ENCODE measurements at regions not wholly inside any gene's neighbourhood (a gene's known extent, or its start where the extent isn't known, plus 50 kb on each side); places are given as distances from the start of the nearest gene placed in this dataset.

DNA sequence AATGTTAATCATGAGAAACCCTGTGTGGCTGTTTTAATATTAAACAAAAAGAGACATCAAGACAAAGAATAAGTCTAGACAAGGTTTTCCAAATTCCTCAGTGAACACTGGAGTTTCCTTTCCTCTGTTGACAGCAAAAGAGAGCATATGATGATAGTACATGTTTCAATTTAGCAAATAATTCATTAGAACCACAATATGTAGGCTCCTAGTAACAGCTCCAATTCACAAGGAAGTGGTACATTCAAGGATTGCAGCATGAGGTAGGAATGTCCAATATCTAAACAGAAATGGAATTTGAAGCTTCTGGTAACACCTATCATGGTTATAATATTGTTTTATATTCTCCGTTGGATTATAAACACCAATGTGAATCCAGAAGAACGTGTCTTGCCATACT is 203.8 kb upstream of the TECRL start:
- TF ChIP-seq, protein P1, sequence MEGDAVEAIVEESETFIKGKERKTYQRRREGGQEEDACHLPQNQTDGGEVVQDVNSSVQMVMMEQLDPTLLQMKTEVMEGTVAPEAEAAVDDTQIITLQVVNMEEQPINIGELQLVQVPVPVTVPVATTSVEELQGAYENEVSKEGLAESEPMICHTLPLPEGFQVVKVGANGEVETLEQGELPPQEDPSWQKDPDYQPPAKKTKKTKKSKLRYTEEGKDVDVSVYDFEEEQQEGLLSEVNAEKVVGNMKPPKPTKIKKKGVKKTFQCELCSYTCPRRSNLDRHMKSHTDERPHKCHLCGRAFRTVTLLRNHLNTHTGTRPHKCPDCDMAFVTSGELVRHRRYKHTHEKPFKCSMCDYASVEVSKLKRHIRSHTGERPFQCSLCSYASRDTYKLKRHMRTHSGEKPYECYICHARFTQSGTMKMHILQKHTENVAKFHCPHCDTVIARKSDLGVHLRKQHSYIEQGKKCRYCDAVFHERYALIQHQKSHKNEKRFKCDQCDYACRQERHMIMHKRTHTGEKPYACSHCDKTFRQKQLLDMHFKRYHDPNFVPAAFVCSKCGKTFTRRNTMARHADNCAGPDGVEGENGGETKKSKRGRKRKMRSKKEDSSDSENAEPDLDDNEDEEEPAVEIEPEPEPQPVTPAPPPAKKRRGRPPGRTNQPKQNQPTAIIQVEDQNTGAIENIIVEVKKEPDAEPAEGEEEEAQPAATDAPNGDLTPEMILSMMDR (IDR thresholded peaks at IDR 0.05; ENCODE audit: low read depth, low read length, missing control alignments): no peak

DNA sequence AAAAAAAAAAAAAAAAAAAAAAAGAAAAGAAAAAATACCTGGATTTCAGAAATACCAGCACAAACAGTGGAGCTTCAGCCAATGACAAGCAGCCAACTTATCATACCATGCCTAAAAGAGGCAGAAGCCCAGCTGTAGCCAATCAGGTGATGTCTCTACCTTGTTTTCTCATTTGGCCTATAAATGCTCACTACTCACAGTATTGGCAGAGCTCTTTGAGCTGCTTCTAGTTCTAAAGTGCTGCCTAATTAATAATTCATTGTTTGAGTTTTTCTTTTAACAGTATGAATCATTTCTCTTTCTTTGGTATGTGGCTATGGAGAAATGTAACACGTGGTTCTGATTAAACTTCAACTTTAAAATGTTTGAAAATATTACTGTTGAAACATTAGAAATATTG is 188.8 kb upstream of the TECRL start:
- TF ChIP-seq, protein P1 (IDR thresholded peaks at IDR 0.05; ENCODE audit: low read depth, low read length, missing control alignments): no peak
- DNase-seq (ENCODE audit: extremely low read depth, low read depth): no peak
- no peak overlapping the region for H3K4me3 ChIP-seq (replicated peaks; ENCODE audit: low read depth, low read length)

More for the DNA sequence above, 203.8 kb upstream of the TECRL start:
- H3K4me3 ChIP-seq (replicated peaks; ENCODE audit: low read depth, low read length): no peak overlapping the region
- no peak for DNase-seq (ENCODE audit: extremely low read depth, low read depth)

DNA sequence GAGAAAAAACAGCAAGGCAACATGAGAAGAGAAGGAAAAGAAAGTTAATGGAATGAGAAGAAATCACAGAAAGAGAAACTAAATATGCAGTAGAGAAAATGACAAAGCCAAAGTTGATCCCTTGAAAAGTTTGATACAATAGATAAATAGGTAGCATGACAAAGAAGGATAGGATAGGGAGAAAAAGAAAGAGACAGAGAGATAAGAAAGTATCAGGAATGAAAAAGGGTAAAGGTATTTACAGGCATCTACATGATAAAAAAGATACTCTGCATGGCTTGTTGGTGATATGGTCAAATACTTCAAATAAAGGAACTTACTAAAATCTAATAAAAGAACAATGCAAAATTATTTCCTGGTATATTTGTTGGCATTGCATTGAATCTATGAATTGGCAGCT is 185.5 kb upstream of the TECRL start:
- no peak overlapping the region for H3K4me3 ChIP-seq (replicated peaks; ENCODE audit: low read depth, low read length)
- TF ChIP-seq, protein P1 (IDR thresholded peaks at IDR 0.05; ENCODE audit: low read depth, low read length, missing control alignments): no peak
- DNase-seq (ENCODE audit: extremely low read depth, low read depth): no peak

DNA sequence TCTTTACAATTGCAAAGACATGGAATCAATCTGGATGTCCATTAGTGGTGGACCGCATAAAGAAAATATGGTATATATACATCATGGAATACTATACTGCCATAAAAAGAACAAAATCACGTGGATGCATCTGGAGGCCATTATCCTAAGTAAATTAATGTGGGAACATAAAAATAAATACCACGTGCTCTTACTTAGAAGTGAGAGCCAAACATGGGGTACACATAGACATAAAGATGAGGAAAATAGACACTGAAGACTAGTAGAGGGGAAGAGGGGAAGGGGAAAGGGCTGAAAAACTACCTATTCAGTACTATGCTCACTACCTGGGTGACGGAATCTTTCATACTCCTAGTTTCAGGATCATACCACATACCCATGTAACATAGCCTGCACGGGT is 179.3 kb upstream of the TECRL start:
- TF ChIP-seq, protein P1 (IDR thresholded peaks at IDR 0.05; ENCODE audit: low read depth, low read length, missing control alignments): no peak
- H3K4me3 ChIP-seq (replicated peaks; ENCODE audit: low read depth, low read length): no peak overlapping the region
- no peak for DNase-seq (ENCODE audit: extremely low read depth, low read depth)

DNA sequence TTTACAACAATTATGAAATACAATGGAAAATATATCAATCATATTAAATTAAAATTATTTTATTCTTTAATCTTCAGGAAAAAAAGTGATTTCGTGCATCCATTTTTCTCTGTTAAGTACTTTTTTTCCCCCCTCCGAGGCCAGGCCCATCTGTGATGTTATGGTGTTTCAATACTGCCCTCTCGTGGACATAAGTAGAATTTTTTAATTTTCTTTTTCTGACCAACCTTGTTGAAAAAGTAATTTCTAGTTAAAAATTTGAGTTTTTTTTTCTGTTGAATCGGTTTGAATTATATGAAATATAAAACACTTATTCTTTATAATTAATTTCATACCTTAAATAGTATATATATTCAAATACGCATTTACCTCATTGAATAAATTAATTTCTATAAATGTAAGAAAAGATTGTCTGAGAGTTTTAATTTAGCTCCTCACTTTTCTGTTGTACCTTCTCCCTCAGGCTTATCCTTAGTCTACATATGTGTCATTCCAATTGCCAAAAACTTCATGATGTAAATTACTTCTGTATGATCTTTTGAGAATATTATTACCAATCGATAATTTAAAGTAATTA is 175.8 kb upstream of the TECRL start:
- no peak overlapping the region for H3K4me3 ChIP-seq (replicated peaks; ENCODE audit: low read depth, low read length)
- peak; percentile 2 for DNase-seq (ENCODE audit: extremely low read depth, low read depth)
- TF ChIP-seq, protein P1 (IDR thresholded peaks at IDR 0.05; ENCODE audit: low read depth, low read length, missing control alignments): peak; percentile 39

DNA sequence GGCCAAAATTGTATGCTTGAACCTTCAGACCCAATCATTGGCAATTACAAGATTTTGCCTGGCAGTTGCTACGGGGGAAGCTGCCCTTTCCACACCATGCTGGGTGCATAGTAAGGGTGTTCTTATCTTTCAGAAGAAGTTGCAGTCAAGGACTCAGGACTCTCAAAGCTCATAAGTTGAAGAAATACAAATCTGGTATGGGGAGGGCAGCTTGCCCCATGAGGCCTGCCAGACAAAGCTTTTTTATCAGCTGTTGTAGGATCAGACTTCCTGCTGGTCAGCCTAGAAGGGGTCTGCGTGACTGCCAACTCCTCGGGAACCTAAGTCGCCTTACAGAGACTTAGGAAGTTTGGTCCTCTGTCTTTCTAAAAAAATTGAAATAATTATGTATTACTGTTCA is 174.9 kb upstream of the TECRL start:
- TF ChIP-seq, protein P1 (IDR thresholded peaks at IDR 0.05; ENCODE audit: low read depth, low read length, missing control alignments): no peak
- H3K4me3 ChIP-seq (replicated peaks; ENCODE audit: low read depth, low read length): no peak overlapping the region
- DNase-seq (ENCODE audit: extremely low read depth, low read depth): no peak

DNA sequence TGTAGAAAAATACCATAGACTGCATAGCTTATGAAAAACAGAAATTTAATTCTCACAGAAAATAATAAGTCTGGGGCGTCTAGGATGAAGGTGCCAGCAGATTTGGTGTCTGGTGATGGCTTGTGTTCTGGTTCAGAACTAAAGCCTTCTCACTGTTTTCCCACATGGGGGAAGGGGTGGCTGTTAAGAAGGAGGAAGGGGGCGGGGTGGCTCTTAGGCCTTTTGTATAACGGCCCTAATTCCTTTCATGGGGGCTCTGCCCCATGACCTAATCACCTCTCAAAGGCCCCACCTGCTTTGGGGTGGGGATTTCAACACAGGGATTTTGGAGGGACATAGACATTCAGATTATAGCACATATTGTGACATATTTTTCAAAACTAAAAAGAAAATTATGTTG is 173.2 kb upstream of the TECRL start:
- no peak overlapping the region for H3K4me3 ChIP-seq (replicated peaks; ENCODE audit: low read depth, low read length)
- DNase-seq (ENCODE audit: extremely low read depth, low read depth): no peak
- TF ChIP-seq, protein P1 (IDR thresholded peaks at IDR 0.05; ENCODE audit: low read depth, low read length, missing control alignments): no peak
